H1 (cell line): ENCODE measurements at regions not wholly inside any gene's neighbourhood (a gene's known extent, or its start where the extent isn't known, plus 50 kb on each side); places are given as distances from the start of the nearest gene placed in this dataset.

ENCODE experiments used
- CTCF ChIA-PET: fragments of 300-600 bp; sonication (Branson Sonifier 250); formaldehyde crosslinking; loops from one replicate; lab custom pipeline; 2021; ENCODE audit not compliant: partially characterized antibody; lab: Charles Lee
- POLR2A ChIA-PET: fragments of 300-600 bp; sonication (Branson Sonifier 250); formaldehyde crosslinking; loops from one replicate; lab custom pipeline; 2021; ENCODE audit warnings: inconsistent platforms; ENCODE audit not compliant: partially characterized antibody; lab: Charles Lee
- DNase-seq, 2 experiments: peaks; one replicate each; pipeline versions ENCODE4 v3.0.0 to v3.0.0-alpha.2; 2010 to 2022; ENCODE audit warnings: low spot score in 2 of 2, low read depth in 1 of 2, mixed read lengths in 1 of 2
- FAIRE-seq: peaks from 2 replicates; lab custom pipeline; 2011; peaks lifted over from hg19 to GRCh38; lab: Jason Lieb, UNC
- H2AFZ ChIP-seq: 2 replicates; pipeline ENCODE4 v1.8.1; 2012; ENCODE audit warnings: low read length, inconsistent platforms
- H2AK5ac ChIP-seq: 2 replicates; pipeline ENCODE4 v1.6.1; 2013; ENCODE audit warnings: low read depth, low read length
- H2BK120ac ChIP-seq: replicated peaks from 2 replicates; pipeline ENCODE3; 2013; ENCODE audit warnings: low read depth, low read length, inconsistent platforms
- H2BK12ac ChIP-seq: 2 replicates; pipeline ENCODE4 v1.6.1; 2013; ENCODE audit warnings: low read depth, low read length
- H2BK15ac ChIP-seq: 2 replicates; pipeline ENCODE4 v1.6.1; 2013; ENCODE audit warnings: low read length
- H2BK20ac ChIP-seq: 2 replicates; pipeline ENCODE4 v1.6.1; 2013; ENCODE audit warnings: low read length
- H2BK5ac ChIP-seq: 2 replicates; pipeline ENCODE4 v1.6.1; 2013; ENCODE audit warnings: low read depth, low read length
- H3K14ac ChIP-seq: 2 replicates; pipeline ENCODE4 v1.6.1; 2013; ENCODE audit warnings: inconsistent platforms; ENCODE audit not compliant: insufficient read length
- H3K18ac ChIP-seq: 2 replicates; pipeline ENCODE4 v1.6.1; 2013; ENCODE audit warnings: low read length; ENCODE audit errors: extremely low read depth
- H3K23ac ChIP-seq: 2 replicates; pipeline ENCODE4 v1.6.1; 2013; ENCODE audit warnings: inconsistent platforms; ENCODE audit not compliant: insufficient read length
- H3K23me2 ChIP-seq: 2 replicates; pipeline ENCODE4 v1.6.1; 2013; ENCODE audit warnings: low read depth, low read length
- H3K27ac ChIP-seq: 2 replicates; pipeline ENCODE4 v1.6.1; 2011; ENCODE audit warnings: low read depth, low read length, inconsistent platforms
- H3K27me3 ChIP-seq, 4 experiments: replicated peaks in 1 of 4; 1 replicate in 1 of 4; 2 replicates in 3 of 4; pipeline versions ENCODE4 v1.6.1 to v1.8.1; 2011 to 2013; ENCODE audit warnings: low read length in 3 of 4, mild to moderate bottlenecking in 3 of 4, inconsistent platforms in 2 of 4, mixed read lengths in 2 of 4, moderate library complexity in 1 of 4; ENCODE audit not compliant: control insufficient read depth in 3 of 4, insufficient read depth in 3 of 4; ENCODE audit errors: extremely low read depth in 1 of 4
- H3K36me3 ChIP-seq, 4 experiments: 2 replicates each; pipeline versions ENCODE4 v1.6.1 to v1.8.1; 2011 to 2013; ENCODE audit warnings: mild to moderate bottlenecking in 4 of 4, low read length in 3 of 4, moderate library complexity in 2 of 4, control low read depth in 1 of 4, inconsistent platforms in 1 of 4; ENCODE audit not compliant: insufficient read depth in 4 of 4, control insufficient read depth in 2 of 4
- H3K4ac ChIP-seq: replicated peaks from 2 replicates; pipeline ENCODE3; 2013; ENCODE audit warnings: low read length, low read depth, mixed read lengths, inconsistent platforms; ENCODE audit not compliant: insufficient read length
- H3K4me1 ChIP-seq, 4 experiments: replicated peaks in 1 of 4; 1 replicate in 1 of 4; 2 replicates in 3 of 4; pipeline versions ENCODE4 v1.6.1 to v1.8.1; 2011 to 2013; ENCODE audit warnings: low read length in 3 of 4, inconsistent platforms in 2 of 4, mixed read lengths in 1 of 4; ENCODE audit not compliant: insufficient read depth in 4 of 4, control insufficient read depth in 3 of 4
- H3K4me2 ChIP-seq, 2 experiments: 2 replicates each; pipeline versions ENCODE4 v1.6.1 to v1.8.1; 2011 to 2013; ENCODE audit warnings: low read depth in 2 of 2, low read length in 2 of 2, control low read depth in 1 of 2, inconsistent platforms in 1 of 2, mild to moderate bottlenecking in 1 of 2; ENCODE audit not compliant: insufficient read depth in 1 of 2
- H3K4me3 ChIP-seq, 4 experiments: fragments of 200-600, 300-600 bp in 1 of 4; sonication (generic), shearing (Covaris generic), sonication (Bioruptor Twin) in 1 of 4; 2 replicates each; pipeline versions ENCODE4 v1.5.1 to v1.8.1; 2011 to 2016; ENCODE audit warnings: low read length in 4 of 4, low read depth in 3 of 4, control low read depth in 2 of 4, inconsistent platforms in 2 of 4, mild to moderate bottlenecking in 2 of 4, mixed read lengths in 1 of 4, moderate library complexity in 1 of 4; ENCODE audit not compliant: insufficient read depth in 2 of 4; ENCODE audit errors: extremely low read depth in 1 of 4
- H3K56ac ChIP-seq: replicated peaks from 2 replicates; pipeline ENCODE3; 2013; ENCODE audit warnings: low read depth, mild to moderate bottlenecking, mixed read lengths, low read length, inconsistent platforms; ENCODE audit not compliant: insufficient read length
- H3K79me1 ChIP-seq: 2 replicates; pipeline ENCODE4 v1.6.1; 2013; ENCODE audit warnings: low read depth, low read length, control low read depth
- H3K79me2 ChIP-seq, 2 experiments: 2 replicates each; pipeline versions ENCODE4 v1.6.1 to v1.8.1; 2012 to 2013; ENCODE audit warnings: low read length in 2 of 2, mild to moderate bottlenecking in 2 of 2, inconsistent platforms in 1 of 2; ENCODE audit not compliant: insufficient read depth in 2 of 2, control insufficient read depth in 1 of 2
- H3K9ac ChIP-seq, 4 experiments: replicated peaks in 1 of 4; 1 replicate in 1 of 4; 2 replicates in 3 of 4; pipeline versions ENCODE4 v1.6.1 to v1.8.1; 2011 to 2013; ENCODE audit warnings: low read depth in 3 of 4, low read length in 3 of 4, control low read depth in 2 of 4, mild to moderate bottlenecking in 2 of 4, moderate library complexity in 2 of 4, inconsistent platforms in 1 of 4; ENCODE audit errors: extremely low read depth in 1 of 4
- H3K9me3 ChIP-seq, 2 experiments: 2 replicates each; pipeline versions ENCODE4 v1.6.1 to v1.8.1; 2012 to 2013; ENCODE audit warnings: mild to moderate bottlenecking in 2 of 2, moderate library complexity in 2 of 2, control low read depth in 1 of 2, inconsistent platforms in 1 of 2, low read depth in 1 of 2, low read length in 1 of 2, mixed read lengths in 1 of 2; ENCODE audit not compliant: insufficient read depth in 2 of 2
- H4K20me1 ChIP-seq, 2 experiments: replicated peaks in 1 of 2; 2 replicates each; pipeline versions ENCODE3 to v1.8.1; 2011 to 2013; ENCODE audit warnings: inconsistent platforms in 2 of 2, low read length in 2 of 2, mild to moderate bottlenecking in 1 of 2; ENCODE audit not compliant: insufficient read depth in 2 of 2, control insufficient read depth in 1 of 2
- H4K5ac ChIP-seq: 2 replicates; pipeline ENCODE4 v1.6.1; 2013; ENCODE audit warnings: low read length, low read depth, mixed read lengths, inconsistent platforms; ENCODE audit not compliant: insufficient read length
- H4K8ac ChIP-seq: 2 replicates; pipeline ENCODE4 v1.8.0; 2013; ENCODE audit warnings: mild to moderate bottlenecking, moderate library complexity, low read length, inconsistent platforms; ENCODE audit not compliant: insufficient read depth; ENCODE audit errors: extremely low read depth
- H4K91ac ChIP-seq: replicated peaks from 2 replicates; pipeline ENCODE3; 2013; ENCODE audit warnings: low read length, mixed read lengths, inconsistent platforms; ENCODE audit not compliant: insufficient read length
- BCL11A ChIP-seq, 2 experiments: IDR thresholded peaks; one replicate each; pipeline ENCODE4 v1.6.1; 2011; ENCODE audit warnings: low read depth in 2 of 2, low read length in 2 of 2, mild to moderate bottlenecking in 2 of 2
- CHD1 ChIP-seq: IDR thresholded peaks from 2 replicates; pipeline ENCODE4 v1.6.1; 2012; ENCODE audit warnings: low read depth, low read length, improper control_type of control experiment
- EZH2 ChIP-seq: fragments of 200-600 bp; sonication (generic); IDR thresholded peaks from 2 replicates; pipeline ENCODE4 v1.7.1; 2012; ENCODE audit warnings: low read depth, mild to moderate bottlenecking, moderate library complexity, low read length, inconsistent platforms; ENCODE audit not compliant: severe bottlenecking
- GABPA ChIP-seq: IDR thresholded peaks from 2 replicates; pipeline ENCODE4 v1.6.1; 2011; ENCODE audit warnings: mild to moderate bottlenecking, low read length, moderate library complexity, borderline replicate concordance; ENCODE audit not compliant: insufficient read depth
- HDAC6 ChIP-seq: IDR thresholded peaks from one replicate; pipeline ENCODE4 v1.7.1; 2012; ENCODE audit warnings: low read depth, mild to moderate bottlenecking, inconsistent platforms, low read length, moderate library complexity
- KDM5A ChIP-seq: fragments of 200-600 bp; IDR thresholded peaks from 2 replicates; pipeline ENCODE4 v1.7.1; 2012; ENCODE audit warnings: mild to moderate bottlenecking, low read length, inconsistent platforms, mixed read lengths
- MAX ChIP-seq: IDR thresholded peaks from 2 replicates; pipeline ENCODE4 v1.6.1; 2012; ENCODE audit warnings: inconsistent platforms
- NANOG ChIP-seq: IDR thresholded peaks from 2 replicates; pipeline ENCODE4 v1.6.1; 2011; ENCODE audit warnings: low read length, low read depth, mild to moderate bottlenecking, inconsistent platforms; ENCODE audit not compliant: insufficient read depth, poor library complexity, severe bottlenecking
- POU5F1 ChIP-seq: IDR thresholded peaks from 2 replicates; pipeline ENCODE4 v1.6.1; 2011; ENCODE audit warnings: low read depth, mild to moderate bottlenecking, low read length, moderate library complexity
- RFX5 ChIP-seq: IDR thresholded peaks from 2 replicates; pipeline ENCODE4 v1.6.1; 2011; ENCODE audit warnings: low read depth, low read length, improper control_type of control experiment, borderline replicate concordance
- SIN3A ChIP-seq, 2 experiments: IDR thresholded peaks in 1 of 2; conservative IDR thresholded peaks in 1 of 2; 2 replicates each; pipeline ENCODE4 v1.6.1; 2011 to 2012; ENCODE audit warnings: low read length in 2 of 2, improper control_type of control experiment in 1 of 2, low read depth in 1 of 2, mild to moderate bottlenecking in 1 of 2
- SP4 ChIP-seq: IDR thresholded peaks from 2 replicates; pipeline ENCODE4 v1.6.1; 2012; ENCODE audit warnings: low read length, inconsistent platforms
- SUZ12 ChIP-seq: fragments of 200-600 bp; sonication (generic); IDR thresholded peaks from 2 replicates; pipeline ENCODE4 v1.6.1; 2012; ENCODE audit warnings: mild to moderate bottlenecking, inconsistent platforms, low read length, moderate library complexity, mixed read lengths
- TEAD4 ChIP-seq: IDR thresholded peaks from 2 replicates; pipeline ENCODE4 v1.6.1; 2012; ENCODE audit warnings: low read depth, low read length, inconsistent platforms, mixed read lengths
- WGBS, 2 experiments: shearing (Covaris generic) in 1 of 2; methylation state at CpG; one replicate each; pipeline versions ENCODE4 v1.1.6 to v1.1.7; 2013 to 2015; ENCODE audit warnings: low lambda C conversion rate in 2 of 2, mixed read lengths in 2 of 2, inconsistent platforms in 1 of 2, low coverage in 1 of 2, missing lambda C conversion rate in 1 of 2; ENCODE audit not compliant: insufficient replicate concordance in 2 of 2, insufficient coverage in 1 of 2, insufficient read length in 1 of 2; ENCODE audit errors: extremely low coverage in 1 of 2, missing lambda C conversion rate in 1 of 2; 5-methylcytosine and 5-hydroxymethylcytosine counted together
- TF ChIP-seq, protein P1 (sequence below): IDR thresholded peaks from 2 replicates; pipeline ENCODE4 v1.6.1; 2012; ENCODE audit warnings: inconsistent platforms

- Histone ChIP-seq H3K79me1 (no peaks in the 10 kb centered on the region), H2BK5ac (no peak overlapping the region), H3K23ac (no peak overlapping the region), H4K8ac (no peak overlapping the region), H3K4me1 (no peaks in the 10 kb centered on the region), H3K4me2 (no peak overlapping the region), H3K9ac (no peak overlapping the region), H3K27ac (no peak overlapping the region), H3K36me3 (no peaks in the 10 kb centered on the region), H2BK120ac (no peak overlapping the region), H3K4ac (no peak overlapping the region), H3K23me2 (no peaks in the 10 kb centered on the region), H4K20me1 (no peaks in the 10 kb centered on the region), H3K56ac (no peak overlapping the region), H2AK5ac (no peak overlapping the region), H3K9me3 (no peaks in the 10 kb centered on the region), H3K18ac (no peak overlapping the region), H3K27me3 (no peaks in the 10 kb centered on the region), H2BK20ac (no peak overlapping the region), H2BK12ac (no peak overlapping the region), H4K5ac (no peak overlapping the region), H4K91ac (no peak overlapping the region), H2BK15ac (no peak overlapping the region), H3K4me3 (no peak overlapping the region), H2AFZ (no peak overlapping the region), H3K14ac (no peak overlapping the region), H3K79me2 (no peaks in the 10 kb centered on the region)
- POLR2A ChIA-PET: no interaction called here
- DNase-seq (no peak), FAIRE-seq (no peak)
- CTCF ChIA-PET: no interaction called here
- 88% methylated on average over 2 of the region's 2 CpGs; no CpG with 5 or more reads in 1 of the 2 experiments for WGBS, 2 experiments
- TF ChIP-seq RFX5: no peak
- TF ChIP-seq EZH2: no peak
- TF ChIP-seq TEAD4: no peak
- no peak for TF ChIP-seq BCL11A (IDR thresholded peaks at IDR 0.05; ENCODE audit: low read depth in 2 of 2, low read length in 2 of 2)
- TF ChIP-seq KDM5A: no peak
- TF ChIP-seq, protein P1, sequence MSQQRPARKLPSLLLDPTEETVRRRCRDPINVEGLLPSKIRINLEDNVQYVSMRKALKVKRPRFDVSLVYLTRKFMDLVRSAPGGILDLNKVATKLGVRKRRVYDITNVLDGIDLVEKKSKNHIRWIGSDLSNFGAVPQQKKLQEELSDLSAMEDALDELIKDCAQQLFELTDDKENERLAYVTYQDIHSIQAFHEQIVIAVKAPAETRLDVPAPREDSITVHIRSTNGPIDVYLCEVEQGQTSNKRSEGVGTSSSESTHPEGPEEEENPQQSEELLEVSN: no peak
- no peak for TF ChIP-seq SIN3A (conservative IDR thresholded peaks at IDR 0.05 in 1 of 2, IDR thresholded peaks at IDR 0.05 in 1 of 2; ENCODE audit: low read depth in 1 of 2, low read length in 2 of 2)
- TF ChIP-seq HDAC6: no peak
- TF ChIP-seq MAX: no peak
- TF ChIP-seq GABPA: no peak
- no peak for TF ChIP-seq NANOG
- TF ChIP-seq SUZ12: no peak
- TF ChIP-seq POU5F1: no peak
- no peak for TF ChIP-seq CHD1
- no peak for TF ChIP-seq SP4
These were observed 1031.2 kb downstream of the EFNA5 start for GRCh38 chr5:106639488-106639887.
